ENCODE measurements at regions not wholly inside any gene's neighbourhood (a gene's known extent, or its start where the extent isn't known, plus 50 kb on each side); places are given as distances from the start of the nearest gene placed in this dataset.

DNA sequence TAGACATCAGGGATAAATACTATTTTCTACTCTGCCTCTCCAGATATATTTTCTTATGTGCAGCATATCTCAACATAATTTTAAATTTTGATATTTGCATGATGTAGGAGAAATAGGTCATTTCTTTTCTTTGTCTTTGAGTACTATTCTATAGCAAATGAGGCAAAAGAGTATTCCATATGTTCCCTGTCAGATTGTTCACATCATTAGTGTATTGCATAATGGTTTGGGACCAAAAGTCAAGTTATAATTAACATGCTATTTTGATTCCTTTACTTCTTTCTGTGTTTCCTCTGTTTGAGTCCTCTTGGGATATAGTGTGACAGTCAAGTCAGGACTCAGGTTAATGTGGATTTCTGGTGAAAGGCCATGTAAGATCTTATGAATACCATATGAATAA is 864.6 kb upstream of the FBXO33 start:
- DNase-seq (no peak), ATAC-seq (no peak)
- no peaks in the 10 kb centered on the region for H3K27me3 Mint-ChIP-seq
- no peak overlapping the region for H3K4me3 Mint-ChIP-seq
- H3K9me3 Mint-ChIP-seq, result peaks cover 17 to 25% of the 10 kb centered on the region in 2 donors
- no peaks in the 10 kb centered on the region for H3K4me1 Mint-ChIP-seq
- H3K27ac Mint-ChIP-seq, result no peak overlapping the region

- no peaks in the 10 kb centered on the region for H3K4me1 Mint-ChIP-seq
- H3K27me3 Mint-ChIP-seq, result no peaks in the 10 kb centered on the region
- DNase-seq (no peak), ATAC-seq (no peak)
- H3K9me3 Mint-ChIP-seq, result peaks cover 22 to 24% of the 10 kb centered on the region in 2 donors
- H3K27ac Mint-ChIP-seq, result no peak overlapping the region
- H3K4me3 Mint-ChIP-seq, result no peak overlapping the region
Measured at GRCh38 chr14:40292664-40293063, 860.4 kb upstream of the FBXO33 start.

DNA sequence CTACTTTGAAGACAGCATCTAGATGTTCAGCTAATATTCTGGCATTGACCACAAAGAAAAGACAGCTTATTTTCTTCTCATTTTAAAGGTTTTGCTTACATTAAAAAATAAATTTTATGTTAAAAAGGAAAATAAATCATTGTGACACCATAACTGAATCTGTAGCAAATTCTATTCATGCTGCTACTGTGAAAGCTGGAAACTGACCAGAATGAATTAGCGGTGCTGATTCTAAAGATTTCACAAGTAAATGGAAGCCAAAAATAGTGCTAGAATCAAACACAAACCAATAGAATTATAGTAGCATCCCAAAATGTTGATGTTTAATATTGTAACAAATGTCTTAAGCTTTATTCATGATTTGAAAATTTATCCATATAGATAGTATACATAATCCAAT is 850.0 kb upstream of the FBXO33 start:
- Mint-ChIP-seq H3K9me3 (peaks cover 5 to 22% of the 10 kb centered on the region in 2 donors), H3K4me1 (no peaks in the 10 kb centered on the region), H3K27me3 (no peaks in the 10 kb centered on the region), H3K4me3 (no peak overlapping the region), H3K27ac (no peak overlapping the region)
- no peak for ATAC-seq
- no peak for DNase-seq

- no peak overlapping the region for H3K4me3 Mint-ChIP-seq
- no peak overlapping the region for H3K27ac Mint-ChIP-seq
- H3K27me3 Mint-ChIP-seq, result no peaks in the 10 kb centered on the region
- DNase-seq, result no peak
- no peaks in the 10 kb centered on the region for H3K4me1 Mint-ChIP-seq
- H3K9me3 Mint-ChIP-seq, result peaks cover 5 to 17% of the 10 kb centered on the region in 2 donors
- no peak for ATAC-seq
Measured at GRCh38 chr14:40280652-40281051, 848.4 kb upstream of the FBXO33 start.

DNA sequence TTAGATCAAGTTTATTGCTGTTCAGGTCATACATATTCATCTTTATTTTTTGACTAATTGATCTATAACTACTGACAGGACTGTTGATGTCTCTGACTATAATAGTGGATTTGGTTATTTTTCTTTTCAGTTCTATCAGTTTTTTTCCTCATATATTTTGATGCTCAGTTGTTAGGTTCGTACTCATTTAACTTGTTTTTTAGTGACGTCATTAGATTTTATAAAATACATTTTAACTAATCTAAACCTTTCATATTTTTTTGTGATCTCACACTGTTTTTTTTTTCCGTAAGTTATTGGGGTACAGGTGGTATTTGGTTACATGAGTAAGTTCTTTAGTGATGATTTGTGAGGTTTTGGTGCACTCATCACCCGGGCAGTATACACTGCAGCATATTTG is 841.2 kb upstream of the FBXO33 start:
- no peaks in the 10 kb centered on the region for H3K4me1 Mint-ChIP-seq
- no peak overlapping the region for H3K27ac Mint-ChIP-seq
- no peak overlapping the region for H3K4me3 Mint-ChIP-seq
- no peaks in the 10 kb centered on the region for H3K27me3 Mint-ChIP-seq
- H3K9me3 Mint-ChIP-seq, result peaks cover 0 to 10% of the 10 kb centered on the region in 2 donors
- no peak for DNase-seq
- ATAC-seq, result no peak

DNA sequence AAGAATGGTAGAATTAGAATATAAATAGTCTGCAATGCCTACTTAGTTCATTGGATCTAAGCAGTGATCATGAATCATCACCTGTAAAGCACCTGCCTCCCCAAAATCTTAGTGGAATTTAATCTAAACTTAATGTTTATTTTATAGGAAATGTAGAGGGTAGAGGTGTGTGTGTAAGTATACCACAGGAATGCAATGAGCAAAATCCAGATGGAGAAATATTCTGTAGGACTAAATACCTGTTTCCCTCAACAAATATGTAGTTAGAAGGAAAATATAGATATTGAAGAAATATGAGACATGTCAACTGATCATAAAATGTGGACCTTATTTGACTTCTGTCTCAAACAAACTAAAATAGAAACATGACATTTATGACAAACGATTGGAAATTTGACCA is 839.2 kb upstream of the FBXO33 start:
- ATAC-seq (no peak), DNase-seq (no peak)
- Mint-ChIP-seq H3K27me3 (no peaks in the 10 kb centered on the region), H3K9me3 (no peaks in the 10 kb centered on the region), H3K27ac (no peak overlapping the region), H3K4me3 (no peak overlapping the region), H3K4me1 (no peaks in the 10 kb centered on the region)

GRCh38 chr14:40269436-40269835 is 837.2 kb upstream of the FBXO33 start:
- no peak overlapping the region for H3K27ac Mint-ChIP-seq
- H3K4me3 Mint-ChIP-seq, result no peak overlapping the region
- H3K4me1 Mint-ChIP-seq, result no peaks in the 10 kb centered on the region
- DNase-seq (no peak), ATAC-seq (no peak)
- H3K27me3 Mint-ChIP-seq, result no peaks in the 10 kb centered on the region
- no peaks in the 10 kb centered on the region for H3K9me3 Mint-ChIP-seq

DNA sequence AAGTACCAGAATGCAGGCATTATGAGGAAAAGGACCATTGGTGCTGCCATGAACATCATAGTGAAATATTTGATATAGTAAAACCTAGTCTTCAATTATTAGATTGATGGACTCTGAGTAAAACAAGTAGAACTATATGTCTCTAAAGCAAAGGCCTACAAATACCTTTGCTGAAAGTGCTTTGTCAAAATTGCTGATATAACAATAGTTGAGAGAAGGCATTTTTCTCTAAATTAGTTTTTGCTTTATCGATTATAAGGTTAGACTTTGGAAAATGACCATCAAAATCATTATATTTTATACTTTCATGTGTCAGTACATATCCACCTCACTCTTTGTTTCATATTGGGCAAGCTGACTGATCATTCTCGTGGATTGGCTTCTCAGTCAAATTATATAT is 836.0 kb upstream of the FBXO33 start:
- H3K27me3 Mint-ChIP-seq, result no peaks in the 10 kb centered on the region
- no peak overlapping the region for H3K4me3 Mint-ChIP-seq
- H3K27ac Mint-ChIP-seq, result no peak overlapping the region
- no peak for ATAC-seq
- H3K4me1 Mint-ChIP-seq, result no peaks in the 10 kb centered on the region
- H3K9me3 Mint-ChIP-seq, result no peaks in the 10 kb centered on the region
- no peak for DNase-seq

DNA sequence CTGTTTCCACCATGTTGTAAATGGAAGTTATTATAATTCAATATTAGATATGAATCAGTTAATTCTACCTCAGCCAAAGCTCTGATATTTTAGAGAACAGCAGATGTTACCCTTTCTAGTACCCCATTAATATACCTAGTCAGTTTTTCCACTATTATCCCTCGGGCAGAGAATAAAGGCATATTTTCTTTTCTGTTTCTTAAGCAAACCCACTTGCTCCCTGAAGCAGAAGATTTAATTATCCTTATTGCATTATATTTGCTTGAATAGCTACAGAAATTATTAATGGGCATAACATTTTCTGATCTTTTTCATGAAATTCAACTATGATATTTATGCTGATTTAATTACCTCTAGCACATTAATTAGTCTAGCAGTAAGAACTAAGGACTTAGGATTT is 832.9 kb upstream of the FBXO33 start:
- Mint-ChIP-seq H3K4me1 (no peaks in the 10 kb centered on the region), H3K9me3 (no peaks in the 10 kb centered on the region), H3K27me3 (no peaks in the 10 kb centered on the region), H3K27ac (no peak overlapping the region), H3K4me3 (no peak overlapping the region)
- ATAC-seq, result no peak
- no peak for DNase-seq

- Mint-ChIP-seq H3K4me1 (no peaks in the 10 kb centered on the region), H3K4me3 (no peak overlapping the region), H3K27ac (no peak overlapping the region), H3K27me3 (no peaks in the 10 kb centered on the region), H3K9me3 (no peaks in the 10 kb centered on the region)
- ATAC-seq (no peak), DNase-seq (no peak)
Measured at GRCh38 chr14:40252817-40253447, 820.7 kb upstream of the FBXO33 start.

- no peak for DNase-seq
- Mint-ChIP-seq H3K27me3 (no peaks in the 10 kb centered on the region), H3K4me3 (no peak overlapping the region), H3K27ac (no peak overlapping the region), H3K9me3 (no peaks in the 10 kb centered on the region), H3K4me1 (no peaks in the 10 kb centered on the region)
- ATAC-seq, result no peak
Measured at GRCh38 chr14:40248671-40249070, 816.4 kb upstream of the FBXO33 start.

DNA sequence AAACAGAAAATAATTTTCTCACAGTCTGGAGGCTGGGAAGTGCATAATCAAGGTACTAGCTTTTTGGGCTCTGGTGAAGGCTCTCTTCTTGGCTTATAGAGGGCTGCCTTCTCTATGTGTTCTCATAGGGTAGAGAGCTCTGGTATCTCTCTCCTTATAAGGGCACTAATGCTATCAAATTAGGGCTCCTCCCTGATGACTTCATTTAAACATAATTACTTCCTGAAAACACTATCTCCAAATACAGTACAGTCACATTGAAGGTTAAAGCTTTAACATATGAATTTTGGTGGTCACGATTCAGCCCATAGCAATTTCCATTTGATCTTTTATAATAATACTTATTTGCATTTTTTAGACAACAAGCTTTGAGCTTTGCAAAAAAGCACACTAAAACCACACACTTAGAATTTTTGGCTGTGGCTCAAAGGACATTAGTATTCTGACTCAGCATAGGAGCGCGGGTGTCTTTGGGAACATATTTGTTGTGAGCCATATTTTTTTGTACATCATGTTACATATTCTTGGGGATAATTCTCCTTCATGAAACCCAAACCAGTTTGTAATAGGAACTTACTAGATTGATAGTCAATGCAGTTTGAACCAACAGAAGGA is 808.1 kb upstream of the FBXO33 start:
- no peak for DNase-seq
- Mint-ChIP-seq H3K27me3 (no peaks in the 10 kb centered on the region), H3K9me3 (peaks cover 4 to 6% of the 10 kb centered on the region in 2 donors), H3K27ac (no peak overlapping the region), H3K4me1 (no peaks in the 10 kb centered on the region), H3K4me3 (no peak overlapping the region)
- no peak for ATAC-seq

DNA sequence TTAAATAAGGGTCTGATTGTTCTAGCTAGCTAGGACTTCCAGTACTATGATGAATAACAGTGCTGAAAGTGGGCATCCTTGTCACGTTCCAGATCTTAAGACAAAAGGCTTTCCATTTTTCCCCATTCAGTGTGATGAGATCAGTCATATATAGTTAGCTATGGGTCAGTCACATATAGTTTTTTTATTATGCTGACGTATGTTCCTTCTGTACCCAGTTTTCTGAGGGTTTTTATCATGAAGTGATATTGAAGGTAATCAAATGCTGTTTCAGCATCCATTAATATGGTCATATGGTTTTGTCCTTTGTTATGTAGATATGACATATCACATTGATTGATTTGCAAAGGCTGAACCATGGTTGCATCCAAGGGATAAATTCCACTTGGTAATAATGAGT is 800.1 kb upstream of the FBXO33 start:
- Mint-ChIP-seq H3K4me1 (no peaks in the 10 kb centered on the region), H3K9me3 (peaks cover 17 to 31% of the 10 kb centered on the region in 2 donors), H3K4me3 (no peak overlapping the region), H3K27ac (no peak overlapping the region), H3K27me3 (no peaks in the 10 kb centered on the region)
- ATAC-seq, result no peak
- DNase-seq, result no peak

- no peak overlapping the region for H3K4me3 Mint-ChIP-seq
- no peak overlapping the region for H3K27ac Mint-ChIP-seq
- DNase-seq (no peak), ATAC-seq (no peak)
- peaks cover 11 to 21% of the 10 kb centered on the region in 2 donors for H3K9me3 Mint-ChIP-seq
- H3K4me1 Mint-ChIP-seq, result no peaks in the 10 kb centered on the region
- no peaks in the 10 kb centered on the region for H3K27me3 Mint-ChIP-seq
Measured at GRCh38 chr14:40229676-40230075, 797.4 kb upstream of the FBXO33 start.

GRCh38 chr14:40222996-40223395 is 790.8 kb upstream of the FBXO33 start:
- Mint-ChIP-seq H3K27ac (no peak overlapping the region), H3K27me3 (no peaks in the 10 kb centered on the region), H3K9me3 (peaks cover 8% of the 10 kb centered on the region in 2 donors), H3K4me3 (no peak overlapping the region), H3K4me1 (no peaks in the 10 kb centered on the region)
- ATAC-seq, result no peak
- DNase-seq, result no peak

GRCh38 chr14:40221428-40221827 is 789.2 kb upstream of the FBXO33 start:
- H3K27ac Mint-ChIP-seq, result no peak overlapping the region
- H3K4me3 Mint-ChIP-seq, result no peak overlapping the region
- ATAC-seq (no peak), DNase-seq (no peak)
- no peaks in the 10 kb centered on the region for H3K27me3 Mint-ChIP-seq
- H3K4me1 Mint-ChIP-seq, result no peaks in the 10 kb centered on the region
- peaks cover under 1 to 4% of the 10 kb centered on the region in 2 donors for H3K9me3 Mint-ChIP-seq

DNA sequence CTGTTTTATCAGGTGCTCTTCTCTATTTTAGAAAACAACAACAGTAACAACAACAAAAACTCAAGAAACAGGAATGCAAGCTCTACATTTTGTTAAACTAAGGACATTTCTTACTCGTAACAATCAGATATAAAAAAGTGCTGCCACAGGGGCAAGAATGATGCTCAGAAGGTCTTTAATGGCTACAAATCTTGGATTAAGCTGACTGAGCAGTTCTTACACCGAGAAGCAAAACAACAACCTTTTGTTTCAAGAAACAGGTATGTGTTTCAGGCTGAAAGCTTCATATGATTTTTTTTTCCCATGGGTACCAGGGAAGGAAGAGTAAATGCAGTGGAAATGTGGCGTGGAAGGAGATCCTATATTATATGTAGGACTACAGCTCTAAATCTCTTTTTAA is 786.8 kb upstream of the FBXO33 start:
- ATAC-seq, result no peak
- peaks cover 0 to 8% of the 10 kb centered on the region in 2 donors for H3K9me3 Mint-ChIP-seq
- no peak overlapping the region for H3K4me3 Mint-ChIP-seq
- peak overlapping the region in 1 of 2 donors; percentile 63 for H3K27ac Mint-ChIP-seq
- no peaks in the 10 kb centered on the region for H3K27me3 Mint-ChIP-seq
- no peak for DNase-seq
- no peaks in the 10 kb centered on the region for H3K4me1 Mint-ChIP-seq

Measured in stimulated activated naive CD8-positive, alpha-beta T cell treated with anti-CD3 and anti-CD28 coated beads, Interleukin-15, amount 100 ng/mL, for 72 hours (primary cell).